Keratinocyte (primary cell): ENCODE measurements at regions not wholly inside any gene's neighbourhood (a gene's known extent, or its start where the extent isn't known, plus 50 kb on each side); places are given as distances from the start of the nearest gene placed in this dataset.

ENCODE experiments used
- DNase-seq: peaks from one replicate; pipeline ENCODE4 v3.0.0-alpha.2; 2011; ENCODE audit warnings: low read depth, missing footprints, low spot score
- FAIRE-seq: peaks from 2 replicates; lab custom pipeline; 2011; peaks lifted over from hg19 to GRCh38; lab: Jason Lieb, UNC
- H2AFZ ChIP-seq: 2 replicates; pipeline ENCODE4 v1.6.0; 2012; ENCODE audit warnings: low read length, control low read depth, inconsistent platforms; ENCODE audit not compliant: control insufficient read depth
- H3K27ac ChIP-seq: 2 replicates; pipeline ENCODE4 v1.5.1; 2011; ENCODE audit warnings: low read length; ENCODE audit not compliant: control insufficient read depth, insufficient read depth
- H3K27me3 ChIP-seq: 3 replicates; pipeline ENCODE4 v1.6.0; 2011; ENCODE audit warnings: low read length; ENCODE audit not compliant: control insufficient read depth, insufficient read depth; ENCODE audit errors: extremely low read depth
- H3K36me3 ChIP-seq, 2 experiments: 2 replicates in 1 of 2; 3 replicates in 1 of 2; pipeline ENCODE4 v1.5.1; 2011; ENCODE audit warnings: low read length in 2 of 2, mild to moderate bottlenecking in 1 of 2; ENCODE audit not compliant: control insufficient read depth in 2 of 2, insufficient read depth in 2 of 2; ENCODE audit errors: extremely low read depth in 1 of 2
- H3K4me1 ChIP-seq: 3 replicates; pipeline ENCODE4 v1.5.1; 2011; ENCODE audit warnings: low read length; ENCODE audit not compliant: control insufficient read depth, insufficient read depth; ENCODE audit errors: extremely low read depth
- H3K4me2 ChIP-seq: 3 replicates; pipeline ENCODE4 v1.6.0; 2011; ENCODE audit warnings: low read depth, low read length; ENCODE audit not compliant: control insufficient read depth, insufficient read depth; ENCODE audit errors: extremely low read depth
- H3K4me3 ChIP-seq, 3 experiments: fragments of 200-600 bp in 1 of 3; sonication (generic) in 1 of 3; 2 replicates in 2 of 3; 3 replicates in 1 of 3; pipeline ENCODE4 v1.5.1; 2011 to 2016; ENCODE audit warnings: low read length in 3 of 3, mild to moderate bottlenecking in 3 of 3, control low read depth in 2 of 3, inconsistent platforms in 1 of 3, low read depth in 1 of 3, mixed read lengths in 1 of 3, mixed run types in 1 of 3, moderate library complexity in 1 of 3; ENCODE audit not compliant: control insufficient read depth in 2 of 3, insufficient read depth in 2 of 3; ENCODE audit errors: extremely low read depth in 1 of 3
- H3K79me2 ChIP-seq: 2 replicates; pipeline ENCODE4 v1.6.0; 2012; ENCODE audit warnings: low read length; ENCODE audit not compliant: control insufficient read depth, insufficient read depth
- H3K9ac ChIP-seq: 3 replicates; pipeline ENCODE4 v1.6.0; 2011; ENCODE audit warnings: low read length; ENCODE audit not compliant: control insufficient read depth, insufficient read depth; ENCODE audit errors: extremely low read depth
- H3K9me1 ChIP-seq: 3 replicates; pipeline ENCODE4 v1.6.0; 2011; ENCODE audit warnings: low read length; ENCODE audit not compliant: control insufficient read depth, insufficient read depth; ENCODE audit errors: extremely low read depth
- H3K9me3 ChIP-seq: 2 replicates; pipeline ENCODE4 v1.5.1; 2012; ENCODE audit warnings: low read depth, low read length; ENCODE audit not compliant: control insufficient read depth
- H4K20me1 ChIP-seq: 3 replicates; pipeline ENCODE4 v1.6.0; 2011; ENCODE audit warnings: low read length; ENCODE audit not compliant: control insufficient read depth, insufficient read depth; ENCODE audit errors: extremely low read depth
- CTCF ChIP-seq, 3 experiments: IDR thresholded peaks in 1 of 3; conservative IDR thresholded peaks in 1 of 3; optimal IDR thresholded peaks in 1 of 3; 2 replicates in 2 of 3; 3 replicates in 1 of 3; pipeline versions ENCODE3 to v1.5.1; 2011; ENCODE audit warnings: low read length in 3 of 3, mild to moderate bottlenecking in 3 of 3, moderate library complexity in 2 of 3, control low read depth in 1 of 3, inconsistent platforms in 1 of 3; ENCODE audit not compliant: insufficient read depth in 2 of 3; ENCODE audit errors: extremely low read depth in 1 of 3
- EZH2 ChIP-seq: IDR thresholded peaks from one replicate; pipeline ENCODE4 v1.6.1; 2012; ENCODE audit warnings: inconsistent platforms, mild to moderate bottlenecking, low read length, moderate library complexity
- dilution Hi-C: fragments of 300-500 bp; cut with MboI; formaldehyde crosslinking; loops from one replicate; pipeline ENCODE4 v1.7.0; 2020; ENCODE audit warnings: low sequenced_read_pairs; ENCODE audit not compliant: extremely low pct_ligation_motif_present

DNA sequence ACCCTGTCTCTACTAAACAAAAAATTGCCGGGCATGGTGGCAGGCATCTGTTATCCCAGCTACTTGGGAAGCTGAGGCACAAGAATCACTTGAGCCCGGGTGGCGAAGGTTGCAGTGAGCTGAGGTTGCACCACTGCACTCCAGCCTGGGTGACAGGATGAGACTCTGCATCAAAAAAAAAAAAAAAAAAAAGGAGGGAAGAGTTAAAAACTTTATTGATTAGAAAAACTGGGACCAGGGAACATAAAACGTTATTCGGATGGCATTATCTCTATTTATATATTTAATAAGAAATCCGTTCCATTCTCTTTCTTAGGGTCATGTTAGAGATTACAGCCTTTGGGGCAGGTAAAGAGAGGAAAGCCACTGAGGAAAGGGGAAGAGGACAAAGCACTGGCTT is 197.5 kb downstream of the BCR start:
- Histone ChIP-seq H3K9me1 (no peaks in the 10 kb centered on the region), H3K27me3 (peaks cover 3% of the 10 kb centered on the region), H3K36me3 (no peaks in the 10 kb centered on the region), H3K4me2 (no peak overlapping the region), H3K4me1 (no peaks in the 10 kb centered on the region), H3K79me2 (no peaks in the 10 kb centered on the region), H2AFZ (no peak overlapping the region), H3K27ac (no peak overlapping the region), H3K9me3 (no peaks in the 10 kb centered on the region), H3K9ac (no peak overlapping the region), H3K4me3 (no peak overlapping the region), H4K20me1 (no peaks in the 10 kb centered on the region)
- DNase-seq (no peak), FAIRE-seq (no peak)
- dilution Hi-C loops, result no loop called here
- TF ChIP-seq EZH2, result no peak
- no peak for TF ChIP-seq CTCF (optimal IDR thresholded peaks at IDR 0.05 in 1 of 3, IDR thresholded peaks at IDR 0.05 in 1 of 3, conservative IDR thresholded peaks at IDR 0.05 in 1 of 3; ENCODE audit: extremely low read depth in 1 of 3, insufficient read depth in 2 of 3, low read length in 3 of 3)

DNA sequence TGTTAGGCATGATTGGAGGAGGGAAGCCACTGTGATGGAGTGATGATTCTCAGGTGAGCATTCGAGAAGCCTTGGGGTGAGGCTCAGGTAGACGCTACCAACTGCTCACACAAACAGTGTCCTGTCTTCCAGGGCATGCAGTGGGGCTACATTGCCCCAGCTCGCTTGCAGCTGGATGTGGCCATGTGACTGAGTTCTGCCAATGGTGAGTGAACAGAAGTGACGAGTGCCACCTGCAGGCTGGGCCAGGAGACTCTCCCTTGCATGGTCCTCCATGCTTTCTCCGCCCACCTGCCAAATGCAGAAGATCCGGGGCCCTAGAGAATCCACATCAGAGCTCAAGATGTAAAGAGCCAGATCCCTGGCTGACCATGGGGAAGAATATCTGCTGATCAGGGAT is 195.9 kb downstream of the BCR start:
- dilution Hi-C loops, result no loop called here
- no peak for DNase-seq
- H3K9me3 ChIP-seq, result no peaks in the 10 kb centered on the region
- FAIRE-seq, result no peak
- no peak overlapping the region for H2AFZ ChIP-seq
- no peak overlapping the region for H3K4me3 ChIP-seq
- H3K79me2 ChIP-seq, result no peaks in the 10 kb centered on the region
- no peaks in the 10 kb centered on the region for H3K9me1 ChIP-seq
- H3K27ac ChIP-seq, result no peak overlapping the region
- H3K36me3 ChIP-seq, result no peaks in the 10 kb centered on the region
- TF ChIP-seq EZH2 (no peak), CTCF (optimal IDR thresholded peaks at IDR 0.05 in 1 of 3, IDR thresholded peaks at IDR 0.05 in 1 of 3, conservative IDR thresholded peaks at IDR 0.05 in 1 of 3; ENCODE audit: extremely low read depth in 1 of 3, insufficient read depth in 2 of 3, low read length in 3 of 3) (peak in 2 of 3 experiments; percentile 34 to 38)
- no peaks in the 10 kb centered on the region for H4K20me1 ChIP-seq
- H3K27me3 ChIP-seq, result peaks cover 3% of the 10 kb centered on the region
- H3K9ac ChIP-seq, result no peak overlapping the region
- no peaks in the 10 kb centered on the region for H3K4me1 ChIP-seq
- no peak overlapping the region for H3K4me2 ChIP-seq
